ENCODE measurements at regions not wholly inside any gene's neighbourhood (a gene's known extent, or its start where the extent isn't known, plus 50 kb on each side); places are given as distances from the start of the nearest gene placed in this dataset.

DNA sequence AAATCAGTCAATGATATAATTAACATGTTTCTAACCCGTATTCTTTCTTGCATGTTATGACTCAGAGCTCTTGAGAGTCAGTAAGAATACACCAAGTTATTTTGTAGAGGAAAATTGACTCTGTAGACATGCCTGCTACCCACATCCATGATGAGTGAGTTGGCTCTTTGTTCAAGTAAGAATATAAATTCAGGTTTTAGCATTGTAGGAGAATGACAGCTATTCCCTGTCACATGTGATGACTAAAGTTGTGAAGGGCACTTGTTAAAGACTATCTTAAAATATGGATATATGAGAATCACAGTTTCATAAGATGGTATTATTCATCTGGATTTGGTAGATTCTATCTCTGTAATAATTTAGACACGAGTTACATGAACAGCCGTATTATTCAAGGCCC, 209.1 kb downstream of the CCDC59 start:
- no peak for DNase-seq

DNA sequence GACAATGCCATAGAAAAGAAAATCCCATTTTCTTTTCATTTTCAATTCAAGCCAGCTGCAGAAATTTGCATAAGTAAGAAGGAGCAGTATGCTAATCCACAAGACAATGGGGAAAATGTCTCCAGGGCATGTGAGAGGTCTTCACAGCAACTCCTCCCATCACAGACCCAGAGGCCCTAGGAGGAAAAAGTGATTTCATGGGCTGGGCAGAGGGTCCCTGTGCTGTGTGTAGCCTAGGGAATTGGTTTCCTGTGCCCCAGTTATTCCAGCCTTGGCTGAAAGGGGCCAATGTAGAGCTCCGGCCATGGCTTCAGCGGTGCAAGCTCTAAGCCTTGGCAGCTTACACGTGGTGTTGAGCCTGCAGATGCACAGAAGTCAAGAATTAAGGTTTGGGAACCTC, 211.4 kb downstream of the CCDC59 start:
- DNase-seq: no peak

DNA sequence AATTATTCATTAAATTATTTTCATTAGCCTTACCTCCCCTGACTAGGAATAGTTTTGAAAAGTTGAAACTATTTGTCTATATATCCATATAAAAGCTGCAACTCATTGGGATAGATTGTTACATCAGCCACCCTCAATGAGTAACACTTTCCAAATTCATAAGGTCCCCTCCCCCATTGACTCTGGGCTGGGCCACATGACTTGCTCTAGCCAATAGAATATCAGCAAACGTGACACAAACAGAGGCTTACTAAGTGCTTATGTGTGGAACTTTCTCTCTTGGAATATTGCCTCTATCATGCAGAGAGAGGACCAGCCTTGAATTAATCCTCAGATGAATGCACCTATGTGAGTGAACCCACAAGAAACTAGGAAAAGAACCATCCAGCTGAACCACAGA, 213.7 kb downstream of the CCDC59 start:
- no peak for DNase-seq

GRCh38 chr12:82132390-82132789, 225.8 kb downstream of the CCDC59 start:
- no peak for DNase-seq

GRCh38 chr12:82130762-82131161, 227.4 kb downstream of the CCDC59 start:
- no peak for DNase-seq

- no peak for DNase-seq
These were observed 233.3 kb downstream of the CCDC59 start for GRCh38 chr12:82124711-82125380.

DNA sequence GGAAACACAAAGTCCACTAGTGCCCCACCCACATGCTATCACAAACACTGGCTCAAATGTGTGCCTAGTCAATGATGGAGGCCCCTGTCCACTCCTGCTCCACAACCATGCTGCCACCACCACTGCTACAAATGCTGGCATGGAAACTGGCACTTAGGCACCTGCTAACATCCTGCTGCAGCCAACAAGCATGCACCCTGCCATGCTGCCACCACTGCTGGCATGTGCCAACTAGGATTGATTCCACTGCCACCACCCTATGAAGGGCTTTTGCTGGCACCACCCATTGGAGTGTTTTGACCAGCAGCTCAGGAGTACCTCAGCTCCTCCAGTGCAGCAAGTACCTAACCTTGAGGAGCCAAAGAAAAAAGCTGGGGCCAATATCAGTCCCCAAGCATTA, 236.6 kb downstream of the CCDC59 start:
- no peak for DNase-seq

- DNase-seq: no peak
These were observed 237.3 kb downstream of the CCDC59 start for GRCh38 chr12:82120901-82121300.

DNA sequence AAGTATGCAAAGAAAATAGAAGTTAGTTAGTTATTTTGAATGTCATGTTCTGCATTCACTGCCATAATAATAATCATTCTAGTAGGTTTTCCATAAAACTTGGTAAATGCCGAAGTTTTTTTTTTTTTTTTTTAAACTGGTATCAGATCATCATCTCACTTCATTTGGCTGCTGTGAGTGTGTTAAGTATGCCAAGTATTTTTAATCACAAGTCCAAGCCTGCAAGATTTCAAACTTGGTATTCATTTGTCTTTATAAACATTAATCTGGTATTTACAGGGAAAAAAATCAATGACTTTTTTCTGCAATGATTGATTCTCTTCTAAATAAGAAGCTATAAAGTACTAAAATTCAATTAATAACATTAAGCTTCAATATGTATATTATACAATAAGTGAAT, 248.9 kb downstream of the CCDC59 start:
- DNase-seq: no peak

- DNase-seq: no peak
These were observed 249.6 kb downstream of the CCDC59 start for GRCh38 chr12:82108615-82109014.

DNA sequence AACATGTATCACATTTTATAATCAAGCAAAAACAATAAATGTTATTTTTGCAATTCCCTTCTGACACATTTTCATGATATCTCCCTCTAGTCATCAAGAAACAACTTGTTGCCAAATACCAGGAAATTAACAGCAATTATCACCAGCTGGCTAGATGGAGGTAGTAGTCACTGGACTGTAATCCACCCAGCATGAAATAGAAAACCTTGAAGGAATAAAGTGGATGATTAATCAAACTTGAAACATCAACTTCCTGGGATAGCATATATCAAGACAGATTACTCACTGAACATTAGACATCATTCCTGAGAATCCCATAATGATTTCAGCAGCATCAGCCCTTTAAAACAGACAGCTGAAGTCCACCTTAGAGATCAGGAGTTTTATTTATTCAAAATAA, 259.0 kb downstream of the CCDC59 start:
- DNase-seq: no peak

- DNase-seq: no peak
These were observed 260.3 kb downstream of the CCDC59 start for GRCh38 chr12:82097877-82098276.

GRCh38 chr12:82097438-82097837, 260.7 kb downstream of the CCDC59 start:
- DNase-seq: no peak

GRCh38 chr12:82090165-82090564, 268.0 kb downstream of the CCDC59 start:
- DNase-seq: no peak

- no peak for DNase-seq
These were observed 268.6 kb downstream of the CCDC59 start for GRCh38 chr12:82089369-82090121.

DNA sequence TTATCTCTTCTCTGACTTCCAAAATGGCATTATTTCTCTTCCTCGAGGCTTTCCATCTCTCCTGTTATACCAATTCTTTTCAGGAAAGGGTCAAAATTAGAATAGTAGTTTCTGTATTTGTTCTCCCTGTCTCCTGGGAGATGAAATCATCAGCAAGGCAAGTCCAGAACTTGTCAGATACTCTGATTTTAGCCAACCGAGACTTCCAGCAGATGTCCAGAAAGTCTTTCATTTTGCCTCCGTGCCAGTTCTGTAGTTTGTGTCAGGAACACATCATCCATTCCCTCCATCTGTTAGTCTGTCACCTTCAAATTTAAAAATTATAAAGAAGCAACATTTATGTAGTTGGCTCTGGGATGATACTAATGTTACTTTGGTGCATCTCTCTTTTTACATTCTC, 275.7 kb downstream of the CCDC59 start:
- no peak for DNase-seq

DNA sequence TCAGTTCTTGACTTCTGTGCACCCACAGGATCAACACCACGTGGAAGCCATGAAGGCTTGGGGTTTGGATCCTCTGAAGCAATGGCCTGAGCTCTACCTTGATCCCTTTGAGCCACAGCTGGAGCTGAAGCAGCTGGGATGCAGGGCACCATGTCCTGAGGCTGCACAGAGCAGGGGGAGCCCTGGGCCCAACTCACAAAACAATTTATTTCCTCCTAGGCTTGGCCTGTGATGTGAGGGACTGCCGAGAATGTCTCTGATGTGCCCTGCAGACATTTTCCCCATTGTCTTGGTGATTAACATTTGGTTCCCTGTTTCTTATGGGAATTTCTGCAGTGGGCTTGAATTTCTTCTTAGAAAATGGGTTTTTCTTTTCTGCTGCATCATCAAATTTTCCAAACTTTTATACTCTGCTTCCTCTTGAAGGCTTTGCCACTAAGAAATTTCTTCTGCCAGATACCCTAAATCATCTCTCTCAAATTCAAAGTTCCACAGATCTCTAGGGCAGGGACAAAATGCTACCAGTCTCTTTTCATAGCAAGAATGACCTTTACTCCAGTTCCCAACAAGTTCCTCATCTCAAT, 288.2 kb downstream of the CCDC59 start:
- no peak for DNase-seq

- DNase-seq: no peak
These were observed 299.0 kb upstream of the PPFIA2 start for GRCh38 chr12:82058197-82058596.

- no peak for DNase-seq
These were observed 298.6 kb upstream of the PPFIA2 start for GRCh38 chr12:82057770-82058169.

DNA sequence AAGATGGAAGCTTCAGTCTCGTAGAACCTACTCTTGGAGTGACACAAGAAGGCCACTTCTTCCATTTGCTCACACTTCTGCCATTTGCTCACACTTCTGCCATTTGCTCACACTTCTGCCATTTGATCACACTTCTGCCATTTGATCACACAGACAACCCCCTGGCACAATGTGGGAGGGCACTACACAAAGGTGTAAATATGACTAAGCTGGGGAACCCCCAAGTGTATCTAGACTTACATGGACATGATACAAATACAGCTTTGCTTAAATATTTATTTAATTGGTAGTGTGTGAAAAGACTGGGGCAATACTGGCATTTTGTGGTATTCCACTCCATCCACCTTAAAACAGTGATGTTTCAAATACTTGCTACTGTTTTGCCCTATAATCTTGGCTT, 296.2 kb upstream of the PPFIA2 start:
- peak; percentile 2 for DNase-seq

DNA sequence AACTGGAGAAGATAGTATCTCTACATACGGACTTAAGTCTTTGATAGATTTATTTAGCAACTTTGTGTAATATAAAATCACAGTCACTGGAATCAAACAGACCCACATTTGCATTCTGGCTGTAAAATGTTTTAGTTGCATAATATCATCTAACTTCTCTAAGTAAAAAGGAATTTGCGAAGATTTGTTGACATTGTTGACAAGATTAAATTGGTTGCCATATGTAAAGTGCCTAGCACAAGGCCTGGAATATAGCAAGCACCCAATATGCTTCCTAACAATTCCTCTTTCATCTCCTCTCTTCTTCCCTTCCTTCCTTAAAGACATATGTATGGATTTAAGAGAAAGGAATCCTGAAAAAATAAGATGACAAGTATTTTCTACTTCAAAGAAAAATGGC, 295.4 kb upstream of the PPFIA2 start:
- no peak for DNase-seq

DNA sequence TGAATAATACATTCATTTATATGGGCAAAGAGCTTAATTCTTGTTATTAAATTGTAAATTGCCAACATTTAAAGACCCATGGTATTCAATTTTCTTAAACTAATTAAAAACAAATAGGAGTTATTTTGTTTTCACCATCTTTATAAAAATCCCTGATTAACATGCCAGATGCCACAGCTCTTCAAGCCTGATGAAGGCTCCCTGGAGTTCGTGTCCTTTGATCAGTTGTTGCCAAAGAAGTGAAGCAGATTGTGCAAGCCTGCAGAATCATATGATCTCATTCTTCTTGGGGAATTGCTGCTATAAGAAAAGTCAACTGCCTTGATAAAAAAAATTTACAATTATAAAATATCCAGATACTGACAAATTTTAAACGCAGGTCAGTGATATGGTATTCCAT, 288.3 kb upstream of the PPFIA2 start:
- DNase-seq: no peak

DNA sequence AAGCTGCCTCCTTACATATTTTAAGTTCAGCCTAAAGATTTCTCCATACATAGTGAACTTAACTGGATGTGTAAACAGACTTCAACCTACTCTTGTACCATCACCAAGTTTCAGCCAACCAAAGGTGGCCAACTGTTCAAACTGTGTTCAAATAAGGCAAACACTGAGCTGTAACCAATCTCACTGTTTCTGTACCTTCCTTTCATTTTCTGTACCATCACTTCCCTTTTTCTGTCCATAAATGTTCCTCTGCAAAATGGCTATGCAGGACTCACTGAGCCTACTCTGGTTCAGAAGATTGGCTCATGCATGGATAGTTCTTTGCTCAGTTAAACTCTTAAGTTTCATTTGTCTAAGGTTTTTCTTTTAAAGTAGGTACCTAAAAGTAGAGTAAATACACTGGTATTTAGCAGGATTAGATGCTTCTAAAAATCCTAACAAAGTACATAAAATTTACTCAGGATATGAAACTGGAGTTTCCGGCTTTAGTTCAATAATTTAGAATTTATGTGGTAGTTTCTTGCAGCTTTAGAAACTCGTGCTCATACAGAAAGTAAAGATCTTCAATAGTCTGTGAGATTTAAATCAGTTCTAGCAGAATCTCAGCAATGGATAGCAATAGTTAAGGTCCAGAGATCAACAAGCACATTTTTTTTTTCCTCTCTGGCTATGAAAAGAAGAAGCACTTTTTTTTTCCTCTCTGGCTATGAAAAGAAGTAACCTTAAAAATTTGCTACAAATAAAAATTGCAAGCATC, 282.0 kb upstream of the PPFIA2 start:
- no peak for DNase-seq

DNA sequence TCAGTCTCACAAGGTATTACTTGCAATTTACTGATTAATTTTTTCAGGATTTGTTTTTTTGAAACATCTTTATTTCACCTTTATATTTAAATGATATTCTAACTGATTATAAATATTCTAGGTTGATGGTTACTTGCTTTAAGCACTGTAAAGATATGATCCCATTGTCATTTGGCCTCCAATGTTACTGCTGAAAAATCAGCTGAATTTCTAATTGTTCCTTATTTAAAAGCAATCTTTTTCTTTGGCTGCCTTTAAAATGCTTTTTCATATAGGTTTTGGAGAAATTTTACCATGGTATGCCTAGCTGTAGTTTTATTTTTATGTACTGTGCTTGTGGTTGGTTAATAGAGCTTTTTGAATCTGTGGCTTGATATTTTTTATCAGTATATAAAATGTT, 275.6 kb upstream of the PPFIA2 start:
- DNase-seq: no peak
